Endothelial cell of umbilical vein (primary cell): ENCODE measurements at regions not wholly inside any gene's neighbourhood (a gene's known extent, or its start where the extent isn't known, plus 50 kb on each side); places are given as distances from the start of the nearest gene placed in this dataset.

Source experiments
- BruUV-seq: library from RNA; stranded (reverse); fragments of 400-500 nt; replicated peaks from 2 replicates; lab custom pipeline; 2021; lab: Mats Ljungman, UMichigan
- CTCF ChIA-PET: fragments of 300-600, 350-600 bp; sonication (Branson Sonifier 250); formaldehyde crosslinking; loops from one replicate; lab custom pipeline; 2021; ENCODE audit warnings: antibody characterized with exemption, inconsistent platforms; lab: Charles Lee
- POLR2A ChIA-PET: fragments of 300-600, 350-600 bp; sonication (Branson Sonifier 250); formaldehyde crosslinking; loops from one replicate; lab custom pipeline; 2021; ENCODE audit warnings: antibody characterized with exemption, inconsistent platforms; lab: Charles Lee
- DNase-seq: peaks from one replicate; pipeline ENCODE4 v3.0.0-alpha.2; 2011; ENCODE audit warnings: low read depth, low spot score
- FAIRE-seq: peaks from 2 replicates; lab custom pipeline; 2011; peaks lifted over from hg19 to GRCh38; lab: Jason Lieb, UNC
- H2AFZ ChIP-seq: 2 replicates; pipeline ENCODE4 v1.6.0; 2012; ENCODE audit warnings: low read depth, low read length, control low read depth, inconsistent platforms
- H3K27ac ChIP-seq: 2 replicates; pipeline ENCODE4 v1.5.1; 2011; ENCODE audit warnings: low read depth, mild to moderate bottlenecking, control low read depth, low read length, moderate library complexity; ENCODE audit not compliant: insufficient read depth
- H3K27me3 ChIP-seq, 2 experiments: 2 replicates each; pipeline versions ENCODE4 v1.6.0 to v1.6.1; 2011; ENCODE audit warnings: low read length in 2 of 2, mixed read lengths in 1 of 2; ENCODE audit not compliant: control insufficient read depth in 2 of 2, insufficient read depth in 2 of 2
- H3K36me3 ChIP-seq, 2 experiments: 2 replicates in 1 of 2; 3 replicates in 1 of 2; pipeline ENCODE4 v1.5.1; 2011; ENCODE audit warnings: low read length in 2 of 2, mild to moderate bottlenecking in 1 of 2, moderate library complexity in 1 of 2; ENCODE audit not compliant: control insufficient read depth in 2 of 2, insufficient read depth in 2 of 2; ENCODE audit errors: extremely low read depth in 1 of 2
- H3K4me1 ChIP-seq: 3 replicates; pipeline ENCODE4 v1.5.1; 2011; ENCODE audit warnings: mild to moderate bottlenecking, low read length; ENCODE audit not compliant: control insufficient read depth, insufficient read depth; ENCODE audit errors: extremely low read depth
- H3K4me2 ChIP-seq: 2 replicates; pipeline ENCODE4 v1.6.1; 2011; ENCODE audit warnings: low read length, control low read depth, mixed read lengths; ENCODE audit not compliant: insufficient read depth
- H3K4me3 ChIP-seq, 3 experiments: fragments of 200-600 bp in 1 of 3; sonication (generic), shearing (Covaris generic) in 1 of 3; replicated peaks in 1 of 3; 2 replicates each; pipeline ENCODE4 v1.5.1; 2011 to 2016; ENCODE audit warnings: control low read depth in 3 of 3, low read length in 3 of 3, mild to moderate bottlenecking in 2 of 3, inconsistent platforms in 1 of 3, low read depth in 1 of 3, moderate library complexity in 1 of 3; ENCODE audit not compliant: insufficient read depth in 1 of 3
- H3K79me2 ChIP-seq: 2 replicates; pipeline ENCODE4 v1.6.0; 2012; ENCODE audit warnings: low read length, inconsistent platforms; ENCODE audit not compliant: control insufficient read depth, insufficient read depth
- H3K9ac ChIP-seq: replicated peaks from 2 replicates; pipeline ENCODE3; 2011; ENCODE audit warnings: low read length, control low read depth; ENCODE audit not compliant: insufficient read depth; ENCODE audit errors: extremely low read depth
- H3K9me1 ChIP-seq: replicated peaks from 3 replicates; pipeline ENCODE4 v1.6.0; 2011; ENCODE audit warnings: mild to moderate bottlenecking, low read length; ENCODE audit not compliant: control insufficient read depth, insufficient read depth; ENCODE audit errors: extremely low read depth
- H3K9me3 ChIP-seq: replicated peaks from 2 replicates; pipeline ENCODE4 v1.5.1; 2012; ENCODE audit warnings: low read length, inconsistent platforms; ENCODE audit not compliant: control insufficient read depth, insufficient read depth
- H4K20me1 ChIP-seq: replicated peaks from 2 replicates; pipeline ENCODE3; 2011; ENCODE audit warnings: mild to moderate bottlenecking, low read length; ENCODE audit not compliant: control insufficient read depth, insufficient read depth; ENCODE audit errors: extremely low read depth
- CTCF ChIP-seq, 2 donors: IDR thresholded peaks; 1 replicate in 1 of 2; 2 replicates in 1 of 2; pipeline ENCODE4 v1.5.1; 2011; ENCODE audit warnings: low read length in 2 of 2, mild to moderate bottlenecking in 2 of 2, moderate library complexity in 2 of 2, control low read depth in 1 of 2, inconsistent platforms in 1 of 2, low read depth in 1 of 2; ENCODE audit not compliant: insufficient read depth in 1 of 2; ENCODE audit errors: extremely low read depth in 1 of 2
- EZH2 ChIP-seq: IDR thresholded peaks from 2 replicates; pipeline ENCODE4 v1.6.1; 2012; ENCODE audit warnings: borderline replicate concordance, low read depth, mild to moderate bottlenecking, moderate library complexity, low read length, inconsistent platforms; ENCODE audit not compliant: severe bottlenecking
- FOS ChIP-seq: IDR thresholded peaks from 2 replicates; pipeline ENCODE4 v1.6.1; 2011; ENCODE audit warnings: mild to moderate bottlenecking, low read length, moderate library complexity, borderline replicate concordance; ENCODE audit not compliant: insufficient read depth
- GATA2 ChIP-seq: IDR thresholded peaks from 2 replicates; pipeline ENCODE4 v1.7.0; 2011; ENCODE audit warnings: low read depth, mild to moderate bottlenecking, moderate library complexity, mixed read lengths, low read length; ENCODE audit not compliant: insufficient read length, insufficient read depth
- JUN ChIP-seq: IDR thresholded peaks from 2 replicates; pipeline ENCODE4 v1.6.1; 2011; ENCODE audit warnings: borderline replicate concordance, low read depth; ENCODE audit not compliant: insufficient read length, insufficient read depth
- MAX ChIP-seq: IDR thresholded peaks from 2 replicates; pipeline ENCODE4 v1.6.1; 2011; ENCODE audit not compliant: insufficient read depth, insufficient read length
- MYC ChIP-seq: IDR thresholded peaks from one replicate; pipeline ENCODE4 v1.6.1; 2011; ENCODE audit warnings: mild to moderate bottlenecking, low read depth, low read length
- POLR2A ChIP-seq: IDR thresholded peaks from 2 replicates; pipeline ENCODE4 v1.6.1; 2012; ENCODE audit warnings: low read depth, mild to moderate bottlenecking, control low read depth, low read length
- POLR2AphosphoS5 ChIP-seq: IDR thresholded peaks from 2 replicates; pipeline ENCODE4 v1.6.1; 2012; ENCODE audit warnings: low read depth, mild to moderate bottlenecking, control low read depth, low read length, moderate library complexity; ENCODE audit not compliant: insufficient read depth
- dilution Hi-C: fragments of 300-500 bp; cut with MboI; formaldehyde crosslinking; loops from one replicate; pipeline ENCODE4 v1.15.0; 2019; ENCODE audit warnings: low sequenced_read_pairs; ENCODE audit not compliant: extremely low pct_ligation_motif_present
- intact Hi-C: fragments of 100-400 bp; cut with micrococcal nuclease; formaldehyde crosslinking; loops from one replicate; pipeline ENCODE4 v1.10.0; 2022

GRCh38 chr9:135010921-135011320 lies 76.5 kb upstream of the OLFM1 start:
- H3K4me3 ChIP-seq: no peak overlapping the region
- no peak for TF ChIP-seq JUN
- no peak for TF ChIP-seq MYC
- no peak for TF ChIP-seq POLR2A
- TF ChIP-seq FOS: no peak
- no peak for TF ChIP-seq GATA2
- TF ChIP-seq EZH2: no peak
- no peak for TF ChIP-seq CTCF (IDR thresholded peaks at IDR 0.05; ENCODE audit: extremely low read depth in 1 of 2, insufficient read depth in 1 of 2, low read depth in 1 of 2, low read length in 2 of 2)
- TF ChIP-seq POLR2AphosphoS5: no peak
- TF ChIP-seq MAX: no peak
- BruUV-seq: no TSS peak
- H3K9ac ChIP-seq: no peak overlapping the region
- DNase-seq (no peak), FAIRE-seq (no peak)
- H3K27ac ChIP-seq: no peak overlapping the region
- no peaks in the 10 kb centered on the region for H3K9me3 ChIP-seq
- H3K27me3 ChIP-seq: no peaks in the 10 kb centered on the region
- H3K9me1 ChIP-seq: no peaks in the 10 kb centered on the region
- ChIA-PET CTCF (no interaction called here), POLR2A (no interaction called here)
- H3K4me2 ChIP-seq: no peak overlapping the region
- H4K20me1 ChIP-seq: no peaks in the 10 kb centered on the region
- no peak overlapping the region for H2AFZ ChIP-seq
- intact Hi-C loops: no loop called here
- H3K36me3 ChIP-seq: no peaks in the 10 kb centered on the region
- dilution Hi-C loops: no loop called here
- no peaks in the 10 kb centered on the region for H3K4me1 ChIP-seq
- no peaks in the 10 kb centered on the region for H3K79me2 ChIP-seq
